IPS DF 6.9 (cell line): ENCODE measurements at regions not wholly inside any gene's neighbourhood (a gene's known extent, or its start where the extent isn't known, plus 50 kb on each side); places are given as distances from the start of the nearest gene placed in this dataset.
"Not testable (repeated sequence)": the region's sequence is repeated elsewhere in the genome, so short reads cannot be mapped to it uniquely, and the experiment has no call there.

ENCODE experiments used
- DNase-seq: peaks from one replicate; pipeline ENCODE4 v3.0.0-alpha.2; 2013; ENCODE audit warnings: low read depth, low spot score
- H3K27ac ChIP-seq: one replicate; pipeline ENCODE4 v1.5.1; 2013; ENCODE audit warnings: low read length, control low read depth
- H3K27me3 ChIP-seq: 2 replicates; pipeline ENCODE4 v1.6.1; 2013; ENCODE audit warnings: mild to moderate bottlenecking, low read length; ENCODE audit not compliant: control insufficient read depth, insufficient read depth
- H3K36me3 ChIP-seq: 2 replicates; pipeline ENCODE4 v1.6.1; 2013; ENCODE audit warnings: low read length; ENCODE audit not compliant: control insufficient read depth, insufficient read depth
- H3K4me1 ChIP-seq: 2 replicates; pipeline ENCODE4 v1.6.1; 2013; ENCODE audit warnings: low read length; ENCODE audit not compliant: control insufficient read depth, insufficient read depth
- H3K4me3 ChIP-seq: 2 replicates; pipeline ENCODE4 v1.5.1; 2013; ENCODE audit warnings: mild to moderate bottlenecking, low read length
- H3K9me3 ChIP-seq: 2 replicates; pipeline ENCODE4 v1.6.1; 2013; ENCODE audit warnings: low read length, inconsistent platforms; ENCODE audit not compliant: control insufficient read depth, insufficient read depth
- WGBS: extraction: QIAGEN DNeasy Blood & Tissue Kit; methylation state at CpG from one replicate; pipeline ENCODE4 v1.1.7; 2013; ENCODE audit warnings: mixed read lengths, missing lambda C conversion rate; ENCODE audit not compliant: insufficient read length, insufficient coverage; 5-methylcytosine and 5-hydroxymethylcytosine counted together

GRCh38 chr14:103243764-103244737, 90.0 kb upstream of the EIF5 start:
- no peak overlapping the region for H3K27ac ChIP-seq
- DNase-seq, result no peak
- H3K9me3 ChIP-seq, result no peaks in the 10 kb centered on the region; the same call in 1 of the 2 replicates
- no CpG with 5 or more reads among the region's 7 CpGs for WGBS
- H3K4me1 ChIP-seq, result no peaks in the 10 kb centered on the region
- no peak overlapping the region for H3K4me3 ChIP-seq
- H3K36me3 ChIP-seq, result no peaks in the 10 kb centered on the region
- no peaks in the 10 kb centered on the region for H3K27me3 ChIP-seq

GRCh38 chr14:103245624-103246031, 88.4 kb upstream of the EIF5 start:
- not testable (repeated sequence) for H3K4me1 ChIP-seq, H3K9me3 ChIP-seq, H3K36me3 ChIP-seq, DNase-seq, H3K4me3 ChIP-seq, H3K27ac ChIP-seq, H3K27me3 ChIP-seq
- WGBS, result no CpG with 5 or more reads among the region's 3 CpGs

DNA sequence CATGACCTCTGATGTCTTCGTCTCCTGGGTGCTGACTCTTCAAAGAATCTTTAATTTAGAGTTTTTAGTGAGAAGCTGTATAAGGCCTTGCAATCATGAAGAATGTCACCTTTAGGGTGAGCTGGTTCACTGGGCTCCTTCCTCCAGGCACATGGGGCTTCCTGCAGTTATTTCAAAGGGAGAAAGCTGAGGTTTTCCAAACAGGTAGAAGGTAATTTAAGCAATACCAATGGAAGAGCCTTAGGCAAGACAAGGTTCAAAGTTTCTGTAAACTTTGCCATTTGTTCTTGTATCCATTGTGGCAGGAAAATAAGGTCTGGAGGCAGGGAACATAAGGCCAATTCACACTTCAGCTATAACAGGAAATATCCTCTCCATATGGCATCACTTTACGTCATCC, 88.0 kb upstream of the EIF5 start:
- no CpG with 5 or more reads among the region's 2 CpGs for WGBS

DNA sequence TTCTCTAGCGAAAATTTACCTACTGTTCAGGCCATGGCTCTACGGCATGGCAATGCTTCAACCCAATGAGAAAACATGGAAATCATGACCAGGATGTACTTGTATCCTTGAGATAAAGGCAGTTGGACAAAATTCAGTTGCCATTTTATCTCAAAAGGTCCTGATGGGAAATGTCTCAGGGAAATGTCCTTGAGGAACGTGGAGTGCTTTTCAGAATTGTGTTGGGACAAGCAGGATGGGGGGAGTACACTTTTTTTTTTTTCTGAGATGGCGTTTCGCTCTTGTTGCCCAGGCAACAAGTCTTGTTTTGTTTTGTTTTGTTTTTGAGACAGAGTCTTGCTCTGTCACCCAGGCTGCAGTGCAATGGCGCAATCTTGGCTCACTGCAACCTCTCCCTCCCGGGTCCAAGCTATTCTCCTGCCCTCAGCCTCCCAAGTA, 86.8 kb upstream of the EIF5 start:
- no CpG with 5 or more reads among the region's 7 CpGs for WGBS
- H3K4me1 ChIP-seq, result no peaks in the 10 kb centered on the region

More for the DNA sequence above, 88.0 kb upstream of the EIF5 start:
- no peaks in the 10 kb centered on the region; the same call in 1 of the 2 replicates for H3K9me3 ChIP-seq
- no peaks in the 10 kb centered on the region for H3K36me3 ChIP-seq
- no peaks in the 10 kb centered on the region for H3K27me3 ChIP-seq
- no peak overlapping the region for H3K27ac ChIP-seq
- no peak for DNase-seq
- H3K4me3 ChIP-seq, result no peak overlapping the region
- no peaks in the 10 kb centered on the region for H3K4me1 ChIP-seq

DNA sequence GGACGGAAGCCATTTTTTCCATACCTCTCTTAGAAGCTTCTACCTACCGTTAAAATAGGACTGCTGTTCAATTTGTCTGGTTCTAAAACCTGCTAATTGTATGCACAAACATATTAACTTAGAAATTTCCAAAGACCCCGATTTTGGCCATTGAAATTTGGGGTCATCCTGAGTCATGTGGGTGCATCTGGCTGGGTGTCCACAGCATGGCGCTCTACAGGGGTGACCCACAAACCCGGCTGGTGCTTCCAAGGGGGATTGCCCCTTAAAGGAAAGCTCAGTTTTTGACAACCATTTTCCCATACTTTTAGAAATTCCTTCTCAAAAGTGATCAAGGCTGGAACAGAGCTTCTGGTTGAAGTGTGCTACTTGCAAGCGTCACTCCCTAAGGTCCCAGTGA, 83.9 kb upstream of the EIF5 start:
- H3K9me3 ChIP-seq, result no peaks in the 10 kb centered on the region
- no peaks in the 10 kb centered on the region for H3K36me3 ChIP-seq
- no peak for DNase-seq
- no peaks in the 10 kb centered on the region for H3K4me1 ChIP-seq
- no peak overlapping the region for H3K4me3 ChIP-seq
- H3K27ac ChIP-seq, result no peak overlapping the region
- no CpG with 5 or more reads among the region's 6 CpGs for WGBS
- H3K27me3 ChIP-seq, result no peaks in the 10 kb centered on the region

More for the DNA sequence above, 86.8 kb upstream of the EIF5 start:
- DNase-seq, result no peak
- Histone ChIP-seq H3K4me3 (no peak overlapping the region), H3K9me3 (no peaks in the 10 kb centered on the region; the same call in 1 of the 2 replicates), H3K27ac (no peak overlapping the region), H3K27me3 (no peaks in the 10 kb centered on the region), H3K36me3 (no peaks in the 10 kb centered on the region)

GRCh38 chr14:103250874-103251273, 83.2 kb upstream of the EIF5 start:
- WGBS, result no CpG with 5 or more reads among the region's 3 CpGs

DNA sequence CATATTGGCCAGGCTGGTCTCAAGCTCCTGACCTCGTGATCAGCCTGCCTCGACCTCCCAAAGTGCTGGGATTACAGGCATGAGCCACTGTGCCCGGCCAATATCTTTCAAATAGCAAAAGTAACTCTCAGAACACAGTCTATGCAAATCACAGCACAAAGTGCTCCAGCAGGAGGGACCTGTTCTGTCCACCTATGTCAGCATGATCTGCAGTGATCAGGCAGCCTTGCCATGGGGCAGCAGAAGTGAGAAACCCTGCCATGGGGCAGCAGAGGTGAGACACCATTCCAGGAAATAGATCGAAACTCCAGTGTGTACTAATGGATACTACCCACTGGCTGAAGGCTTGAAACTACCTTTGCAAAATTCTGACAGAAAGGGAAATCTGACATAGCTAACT, 78.5 kb upstream of the EIF5 start:
- WGBS, result no CpG with 5 or more reads among the region's 4 CpGs
- no peaks in the 10 kb centered on the region for H3K4me1 ChIP-seq
- no peak for DNase-seq
- no peaks in the 10 kb centered on the region for H3K9me3 ChIP-seq
- no peaks in the 10 kb centered on the region for H3K36me3 ChIP-seq
- no peak overlapping the region for H3K27ac ChIP-seq
- no peaks in the 10 kb centered on the region for H3K27me3 ChIP-seq
- H3K4me3 ChIP-seq, result no peak overlapping the region

More at GRCh38 chr14:103250874-103251273, 83.2 kb upstream of the EIF5 start:
- no peak for DNase-seq
- no peaks in the 10 kb centered on the region for H3K27me3 ChIP-seq
- no peak overlapping the region for H3K4me3 ChIP-seq
- no peak overlapping the region for H3K27ac ChIP-seq
- H3K36me3 ChIP-seq, result no peaks in the 10 kb centered on the region
- H3K9me3 ChIP-seq, result no peaks in the 10 kb centered on the region
- no peaks in the 10 kb centered on the region for H3K4me1 ChIP-seq

DNA sequence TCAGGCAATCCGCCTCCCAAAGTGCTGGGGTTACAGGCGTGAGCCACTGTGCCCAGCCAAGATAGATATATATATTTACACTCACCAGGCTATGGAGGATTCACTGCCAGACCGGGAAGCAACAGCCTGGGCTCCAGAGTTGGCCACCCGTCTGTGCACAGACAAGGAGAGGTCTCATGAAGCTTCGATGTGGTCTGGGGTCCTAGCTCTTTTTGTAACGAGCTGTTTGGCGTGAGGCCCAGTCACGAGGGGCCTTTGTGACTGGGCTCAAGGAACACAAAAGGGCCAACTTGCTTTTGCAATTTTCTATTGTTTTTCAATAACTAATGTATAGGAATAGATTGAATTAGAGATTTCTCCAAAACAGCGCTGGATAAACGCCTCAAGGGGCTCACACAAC, 77.6 kb upstream of the EIF5 start:
- DNase-seq, result no peak
- no peak overlapping the region for H3K27ac ChIP-seq
- WGBS, result no CpG with 5 or more reads among the region's 10 CpGs
- H3K9me3 ChIP-seq, result no peaks in the 10 kb centered on the region
- no peak overlapping the region for H3K4me3 ChIP-seq
- H3K36me3 ChIP-seq, result no peaks in the 10 kb centered on the region
- H3K27me3 ChIP-seq, result no peaks in the 10 kb centered on the region
- H3K4me1 ChIP-seq, result no peaks in the 10 kb centered on the region

DNA sequence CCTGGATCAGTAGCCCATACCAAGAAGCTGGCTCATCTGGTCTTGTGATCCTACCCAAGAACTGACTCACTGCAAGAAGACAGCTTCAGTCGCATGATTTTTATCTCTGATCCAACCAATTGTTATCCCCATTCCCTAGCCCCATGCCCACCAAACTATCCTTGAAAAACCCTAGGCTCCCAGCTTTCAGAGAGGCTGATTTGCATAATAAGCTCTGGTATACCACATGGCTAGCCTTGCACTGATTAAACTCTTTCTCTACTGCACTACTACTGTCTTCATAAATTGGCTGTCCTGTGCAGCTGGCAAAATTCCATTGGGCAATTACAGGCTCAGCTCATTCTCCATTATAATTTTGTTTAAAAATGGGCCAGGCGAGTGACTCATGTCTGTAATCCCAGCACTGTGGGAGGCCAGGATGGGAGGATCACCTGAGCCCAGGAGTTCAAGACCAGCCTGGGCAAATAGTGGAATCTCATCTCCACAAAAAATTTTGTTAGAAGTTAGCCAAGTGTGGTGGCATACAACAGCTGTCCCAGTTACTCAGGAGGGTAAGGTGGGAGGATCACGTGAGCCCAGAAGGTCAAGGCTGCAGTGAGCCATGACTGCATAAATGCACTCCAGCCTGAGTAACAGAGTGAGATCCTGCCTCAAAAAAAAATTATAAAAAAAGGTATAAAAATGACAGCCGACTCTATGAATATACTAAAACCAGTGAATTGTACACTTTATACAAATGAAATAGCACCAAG, 76.7 kb upstream of the EIF5 start:
- no peak overlapping the region for H3K27ac ChIP-seq
- no peaks in the 10 kb centered on the region for H3K9me3 ChIP-seq
- H3K4me3 ChIP-seq, result no peak overlapping the region
- no peaks in the 10 kb centered on the region for H3K27me3 ChIP-seq
- whole genome bisulfite sequencing, result no CpG with 5 or more reads among the region's 4 CpGs
- H3K36me3 ChIP-seq, result no peaks in the 10 kb centered on the region
- H3K4me1 ChIP-seq, result no peaks in the 10 kb centered on the region
- DNase-seq, result no peak

DNA sequence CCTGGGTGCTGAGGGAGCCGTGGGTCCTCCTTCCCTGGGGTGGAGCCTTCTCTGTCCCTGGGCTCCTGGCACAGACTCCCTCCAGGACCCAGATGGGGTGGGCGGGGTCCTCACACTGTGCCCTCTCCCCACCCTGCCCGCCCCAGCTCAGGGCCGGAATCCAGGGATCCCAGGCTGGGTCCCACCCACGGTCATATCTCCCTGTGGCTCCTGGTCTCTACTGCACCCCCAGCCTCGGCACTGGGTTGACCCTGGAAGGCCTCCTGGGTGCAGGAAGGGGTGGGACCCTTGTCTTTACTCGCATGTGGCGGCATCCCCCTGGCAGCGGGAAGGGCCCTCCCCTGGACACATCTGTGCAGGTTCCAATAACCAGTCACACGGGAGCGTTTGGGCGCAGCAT, 75.8 kb upstream of the EIF5 start:
- Histone ChIP-seq H3K27ac (no peak overlapping the region), H3K9me3 (no peaks in the 10 kb centered on the region), H3K27me3 (no peaks in the 10 kb centered on the region), H3K4me1 (no peaks in the 10 kb centered on the region), H3K36me3 (no peaks in the 10 kb centered on the region), H3K4me3 (no peak overlapping the region)
- no CpG with 5 or more reads among the region's 12 CpGs for WGBS
- DNase-seq, result no peak
